Nephron progenitor cell (in vitro differentiated cells): ENCODE measurements at regions not wholly inside any gene's neighbourhood (a gene's known extent, or its start where the extent isn't known, plus 50 kb on each side); places are given as distances from the start of the nearest gene placed in this dataset.
A peak's percentile ranks its signal among the peaks of the same experiment; 100 is the strongest.

ENCODE experiments used
- DNase-seq: peaks from one replicate; pipeline ENCODE4 v3.0.0; 2021
- H3K27ac Mint-ChIP-seq: 2 replicates; pipeline ENCODE4 v1.8.0; 2021; ENCODE audit warnings: mild to moderate bottlenecking, moderate library complexity, mixed read lengths
- H3K27me3 Mint-ChIP-seq: 2 replicates; pipeline ENCODE4 v1.8.0; 2021; ENCODE audit warnings: mild to moderate bottlenecking, low read depth, mixed read lengths; ENCODE audit not compliant: poor library complexity
- H3K36me3 Mint-ChIP-seq: 2 replicates; pipeline ENCODE4 v1.8.0; 2021; ENCODE audit warnings: low read depth, mixed read lengths
- H3K4me1 Mint-ChIP-seq: 2 replicates; pipeline ENCODE4 v1.8.0; 2021; ENCODE audit warnings: mixed read lengths
- H3K4me3 Mint-ChIP-seq: 2 replicates; pipeline ENCODE4 v1.8.0; 2021; ENCODE audit warnings: mild to moderate bottlenecking, moderate library complexity, mixed read lengths
- H3K9me3 Mint-ChIP-seq: 2 replicates; pipeline ENCODE4 v1.8.0; 2021; ENCODE audit warnings: mild to moderate bottlenecking, moderate library complexity, mixed read lengths
- TF ChIP-seq, protein P1 (sequence below): fragments of 200-600 bp; sonication (generic); IDR thresholded peaks from 2 replicates; pipeline ENCODE4 v1.5.0; 2021; ENCODE audit warnings: antibody characterized with exemption

DNA sequence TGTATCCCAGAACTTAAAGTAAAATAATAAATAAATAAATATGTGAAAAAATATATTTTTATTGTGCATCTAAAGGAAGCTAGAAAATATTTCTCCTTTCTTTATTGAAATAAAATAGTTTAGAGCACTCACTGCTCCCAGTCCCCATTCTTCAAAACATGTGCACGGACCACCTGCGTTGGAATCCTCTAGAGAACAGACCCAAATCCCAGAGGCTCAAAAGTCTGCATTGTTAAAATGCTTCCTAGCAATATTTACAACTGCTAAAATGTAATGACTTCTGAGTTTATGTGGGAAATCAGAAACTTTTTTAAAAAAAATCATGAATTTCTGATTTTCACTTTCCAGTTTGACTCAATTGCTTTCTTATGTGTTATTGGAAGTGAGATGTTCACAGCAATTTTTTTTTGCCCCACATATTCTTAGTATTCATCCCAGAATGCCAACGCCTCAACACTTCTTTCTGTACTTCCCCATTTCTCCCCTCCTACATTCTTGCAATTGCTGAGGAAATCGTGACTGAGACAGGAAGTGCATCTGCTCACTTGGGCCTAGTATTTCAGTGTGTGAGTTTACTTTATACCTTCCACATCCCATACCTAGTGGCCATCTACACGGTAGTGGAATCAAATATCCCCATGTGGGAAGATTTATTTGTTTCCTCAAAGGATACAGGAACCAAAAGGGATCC is 116.0 kb upstream of the FLRT2 start:
- Mint-ChIP-seq H3K27me3 (no peaks in the 10 kb centered on the region), H3K9me3 (no peaks in the 10 kb centered on the region), H3K36me3 (no peaks in the 10 kb centered on the region), H3K27ac (no peak overlapping the region), H3K4me3 (no peak overlapping the region), H3K4me1 (peaks cover 6% of the 10 kb centered on the region)
- no peak for DNase-seq
- TF ChIP-seq, protein P1, sequence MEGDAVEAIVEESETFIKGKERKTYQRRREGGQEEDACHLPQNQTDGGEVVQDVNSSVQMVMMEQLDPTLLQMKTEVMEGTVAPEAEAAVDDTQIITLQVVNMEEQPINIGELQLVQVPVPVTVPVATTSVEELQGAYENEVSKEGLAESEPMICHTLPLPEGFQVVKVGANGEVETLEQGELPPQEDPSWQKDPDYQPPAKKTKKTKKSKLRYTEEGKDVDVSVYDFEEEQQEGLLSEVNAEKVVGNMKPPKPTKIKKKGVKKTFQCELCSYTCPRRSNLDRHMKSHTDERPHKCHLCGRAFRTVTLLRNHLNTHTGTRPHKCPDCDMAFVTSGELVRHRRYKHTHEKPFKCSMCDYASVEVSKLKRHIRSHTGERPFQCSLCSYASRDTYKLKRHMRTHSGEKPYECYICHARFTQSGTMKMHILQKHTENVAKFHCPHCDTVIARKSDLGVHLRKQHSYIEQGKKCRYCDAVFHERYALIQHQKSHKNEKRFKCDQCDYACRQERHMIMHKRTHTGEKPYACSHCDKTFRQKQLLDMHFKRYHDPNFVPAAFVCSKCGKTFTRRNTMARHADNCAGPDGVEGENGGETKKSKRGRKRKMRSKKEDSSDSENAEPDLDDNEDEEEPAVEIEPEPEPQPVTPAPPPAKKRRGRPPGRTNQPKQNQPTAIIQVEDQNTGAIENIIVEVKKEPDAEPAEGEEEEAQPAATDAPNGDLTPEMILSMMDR: no peak

- Mint-ChIP-seq H3K27ac (peak overlapping the region; percentile 2), H3K36me3 (no peaks in the 10 kb centered on the region), H3K9me3 (no peaks in the 10 kb centered on the region), H3K27me3 (no peaks in the 10 kb centered on the region), H3K4me1 (no peaks in the 10 kb centered on the region), H3K4me3 (no peak overlapping the region)
- TF ChIP-seq, protein P1: no peak
- DNase-seq: no peak
These were observed 114.8 kb upstream of the FLRT2 start for GRCh38 chr14:85415015-85415712.

DNA sequence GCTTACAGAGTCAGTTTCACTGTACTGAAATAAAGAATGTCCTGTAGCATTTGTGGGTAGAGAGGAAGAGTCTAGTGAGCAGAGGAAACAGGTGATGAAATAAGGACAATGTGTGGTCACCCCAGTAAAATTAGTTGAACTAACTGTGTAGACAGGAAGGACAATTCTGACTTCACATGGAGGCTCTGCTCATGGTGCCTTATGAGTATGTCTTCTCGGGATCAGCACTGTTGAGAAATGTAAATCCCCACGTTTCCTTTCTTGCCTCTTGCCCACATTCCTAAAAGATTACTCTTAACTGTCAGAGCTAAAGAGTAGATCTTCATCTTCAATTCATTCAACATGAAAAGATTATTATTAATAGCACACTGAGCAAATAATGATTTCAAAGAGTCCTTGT is 113.2 kb upstream of the FLRT2 start:
- TF ChIP-seq, protein P1: no peak
- Mint-ChIP-seq H3K4me1 (no peaks in the 10 kb centered on the region), H3K27me3 (no peaks in the 10 kb centered on the region), H3K27ac (no peak overlapping the region), H3K36me3 (no peaks in the 10 kb centered on the region), H3K9me3 (no peaks in the 10 kb centered on the region), H3K4me3 (no peak overlapping the region)
- DNase-seq: no peak

DNA sequence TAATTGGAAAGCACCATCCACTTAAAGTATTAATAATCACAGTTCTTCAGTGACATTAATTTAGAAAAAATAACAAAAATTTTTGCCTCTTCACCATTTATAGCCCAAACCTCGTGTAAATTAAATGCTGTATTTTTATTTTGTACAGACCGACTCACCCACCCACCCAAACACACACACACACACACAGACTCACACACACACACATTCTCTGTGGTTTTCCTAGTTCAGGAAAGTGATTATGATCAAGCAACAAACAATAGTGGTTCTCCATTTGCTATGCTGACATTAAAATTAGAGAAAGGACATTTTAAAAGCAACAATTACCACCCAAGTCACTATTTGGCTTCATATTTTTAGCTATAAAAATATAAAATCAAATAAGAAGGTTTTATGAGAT is 112.5 kb upstream of the FLRT2 start:
- H3K9me3 Mint-ChIP-seq: no peaks in the 10 kb centered on the region
- H3K4me3 Mint-ChIP-seq: no peak overlapping the region
- no peak overlapping the region for H3K27ac Mint-ChIP-seq
- H3K27me3 Mint-ChIP-seq: no peaks in the 10 kb centered on the region
- DNase-seq: no peak
- TF ChIP-seq, protein P1: no peak
- no peaks in the 10 kb centered on the region for H3K4me1 Mint-ChIP-seq
- no peaks in the 10 kb centered on the region for H3K36me3 Mint-ChIP-seq

DNA sequence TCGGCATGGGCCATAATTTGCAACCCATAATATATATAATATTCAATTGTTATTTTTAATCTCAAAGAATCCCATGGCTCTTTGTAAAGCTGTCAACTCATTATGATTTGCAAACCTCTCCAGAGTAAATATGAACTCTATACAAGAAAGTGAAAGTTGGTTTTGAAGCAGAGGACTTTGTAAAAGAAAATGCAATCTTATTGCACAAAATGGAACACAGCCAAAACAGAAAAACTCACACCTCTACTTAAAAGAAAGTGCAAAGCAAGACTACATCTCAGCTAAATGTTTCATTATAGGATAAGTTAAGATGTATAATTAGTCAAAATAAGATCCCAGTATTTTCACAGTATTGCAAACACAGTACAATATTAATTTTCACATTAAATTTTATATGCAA is 111.2 kb upstream of the FLRT2 start:
- no peak for DNase-seq
- no peaks in the 10 kb centered on the region for H3K36me3 Mint-ChIP-seq

More for the DNA sequence above, 111.2 kb upstream of the FLRT2 start:
- H3K4me3 Mint-ChIP-seq: no peak overlapping the region
- TF ChIP-seq, protein P1: no peak
- no peak overlapping the region for H3K27ac Mint-ChIP-seq
- no peaks in the 10 kb centered on the region for H3K9me3 Mint-ChIP-seq
- no peaks in the 10 kb centered on the region for H3K4me1 Mint-ChIP-seq
- peaks cover 2% of the 10 kb centered on the region for H3K27me3 Mint-ChIP-seq
